C4-2B (cell line): ENCODE measurements at regions not wholly inside any gene's neighbourhood (a gene's known extent, or its start where the extent isn't known, plus 50 kb on each side); places are given as distances from the start of the nearest gene placed in this dataset.

Experiments used
- CTCF ChIP-seq: fragments of 450-650 bp; conservative IDR thresholded peaks from 2 replicates; pipeline ENCODE4 v1.5.1; 2017; ENCODE audit warnings: mild to moderate bottlenecking
- ZFX ChIP-seq: fragments of 450-650 bp; IDR thresholded peaks from 2 replicates; pipeline ENCODE4 v1.6.1; 2017

GRCh38 chr3:144840866-144841265 lies 869.2 kb downstream of the DIPK2A start:
- no peak for TF ChIP-seq ZFX
- no peak for TF ChIP-seq CTCF
